Colonic mucosa (tissue), 4 donors: ENCODE measurements at regions not wholly inside any gene's neighbourhood (a gene's known extent, or its start where the extent isn't known, plus 50 kb on each side); places are given as distances from the start of the nearest gene placed in this dataset.

Experiments used
- DNase-seq: peaks from one replicate; pipeline ENCODE4 v3.0.0-alpha.2; 2020
- H3K27ac ChIP-seq: fragments of 200-600 bp; one replicate; pipeline ENCODE4 v1.8.0; 2021
- H3K27me3 ChIP-seq: fragments of 200-600 bp; one replicate; pipeline ENCODE4 v1.8.0; 2021
- H3K36me3 ChIP-seq: fragments of 200-600 bp; one replicate; pipeline ENCODE4 v1.8.0; 2021
- H3K4me1 ChIP-seq: fragments of 200-600 bp; one replicate; pipeline ENCODE4 v1.8.0; 2021; ENCODE audit warnings: mild to moderate bottlenecking
- H3K4me3 ChIP-seq: fragments of 200-600 bp; one replicate; pipeline ENCODE4 v1.8.0; 2021
- H3K9ac ChIP-seq, 2 donors: one replicate each; pipeline ENCODE4 v1.7.0; 2013; ENCODE audit warnings: control low read depth in 2 of 2, low read depth in 2 of 2, low read length in 2 of 2
- H3K9me3 ChIP-seq: fragments of 200-600 bp; one replicate; pipeline ENCODE4 v1.8.0; 2021
- CTCF ChIP-seq: fragments of 200-600 bp; IDR thresholded peaks from one replicate; pipeline ENCODE4 v1.8.0; 2022; ENCODE audit warnings: antibody characterized with exemption, mild to moderate bottlenecking
- intact Hi-C: fragments of 100-400 bp; cut with DNase I; formaldehyde crosslinking; loops from one replicate; pipeline ENCODE4 v1.14.1; 2022
- donor health status: healthy.
- donor health status: DM: no; HTN: no; CAD: no.
- donor health status: DM: no; HTN: no; CAD: no.

- H3K27ac ChIP-seq, result no peak overlapping the region
- intact Hi-C loops, result no loop called here
- no peak overlapping the region for H3K4me3 ChIP-seq
- no peaks in the 10 kb centered on the region for H3K27me3 ChIP-seq
- no peaks in the 10 kb centered on the region for H3K4me1 ChIP-seq
- no peak overlapping the region for H3K9ac ChIP-seq
- no peak for DNase-seq
- H3K9me3 ChIP-seq, result no peaks in the 10 kb centered on the region
- no peak for TF ChIP-seq CTCF
- no peaks in the 10 kb centered on the region for H3K36me3 ChIP-seq
These were observed 631.6 kb downstream of the BRD1 start for GRCh38 chr22:49196046-49196511.

- Histone ChIP-seq H3K36me3 (no peaks in the 10 kb centered on the region), H3K27ac (no peak overlapping the region), H3K27me3 (no peaks in the 10 kb centered on the region), H3K9ac (no peak overlapping the region), H3K4me1 (no peaks in the 10 kb centered on the region), H3K9me3 (no peaks in the 10 kb centered on the region), H3K4me3 (no peak overlapping the region)
- no peak for DNase-seq
- no peak for TF ChIP-seq CTCF
- intact Hi-C loops, result no loop called here
These were observed 632.0 kb downstream of the BRD1 start for GRCh38 chr22:49195636-49196035.

GRCh38 chr22:49193901-49194465 is 633.7 kb downstream of the BRD1 start:
- Histone ChIP-seq H3K36me3 (no peaks in the 10 kb centered on the region), H3K27me3 (no peaks in the 10 kb centered on the region), H3K27ac (no peak overlapping the region), H3K4me1 (no peaks in the 10 kb centered on the region), H3K4me3 (no peak overlapping the region), H3K9me3 (no peaks in the 10 kb centered on the region), H3K9ac (no peak overlapping the region)
- intact Hi-C loops, result no loop called here
- DNase-seq, result no peak
- no peak for TF ChIP-seq CTCF

GRCh38 chr22:49193348-49193747 is 634.3 kb downstream of the BRD1 start:
- Histone ChIP-seq H3K27ac (no peak overlapping the region), H3K4me3 (no peak overlapping the region), H3K36me3 (no peaks in the 10 kb centered on the region), H3K9ac (no peak overlapping the region), H3K27me3 (no peaks in the 10 kb centered on the region), H3K9me3 (no peaks in the 10 kb centered on the region), H3K4me1 (no peaks in the 10 kb centered on the region)
- DNase-seq, result no peak
- intact Hi-C loops, result no loop called here
- no peak for TF ChIP-seq CTCF

- H3K36me3 ChIP-seq, result no peaks in the 10 kb centered on the region
- no peaks in the 10 kb centered on the region for H3K4me1 ChIP-seq
- intact Hi-C loops, result no loop called here
- no peak for TF ChIP-seq CTCF
- H3K4me3 ChIP-seq, result no peak overlapping the region
- no peaks in the 10 kb centered on the region for H3K27me3 ChIP-seq
- H3K9me3 ChIP-seq, result no peaks in the 10 kb centered on the region
- H3K9ac ChIP-seq, result no peak overlapping the region
- H3K27ac ChIP-seq, result no peak overlapping the region
- DNase-seq, result no peak
These were observed 634.8 kb downstream of the BRD1 start for GRCh38 chr22:49192857-49193250.
